ENCODE measurements at regions not wholly inside any gene's neighbourhood (a gene's known extent, or its start where the extent isn't known, plus 50 kb on each side); places are given as distances from the start of the nearest gene placed in this dataset.

DNA sequence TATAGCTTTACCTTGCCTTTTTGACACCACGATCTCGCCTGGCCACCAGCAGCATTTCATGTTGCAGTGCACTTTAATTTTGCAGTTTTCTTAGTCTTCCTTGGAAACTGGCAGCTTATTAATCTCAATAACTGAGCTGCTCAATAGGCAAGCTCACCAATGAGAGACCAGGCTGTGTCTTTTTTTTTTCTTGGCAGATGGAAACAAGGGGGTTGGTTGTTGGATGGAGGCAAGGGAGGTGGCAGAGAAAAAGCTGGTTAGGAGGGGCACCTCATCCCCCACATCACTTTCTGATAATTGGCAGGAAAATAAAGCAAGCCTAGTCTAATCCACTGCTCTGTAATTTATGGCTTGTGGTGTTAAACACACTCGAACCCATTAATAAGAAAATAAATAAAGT lies 324.5 kb upstream of the WWC1 start:
- TF ChIP-seq, protein P1, sequence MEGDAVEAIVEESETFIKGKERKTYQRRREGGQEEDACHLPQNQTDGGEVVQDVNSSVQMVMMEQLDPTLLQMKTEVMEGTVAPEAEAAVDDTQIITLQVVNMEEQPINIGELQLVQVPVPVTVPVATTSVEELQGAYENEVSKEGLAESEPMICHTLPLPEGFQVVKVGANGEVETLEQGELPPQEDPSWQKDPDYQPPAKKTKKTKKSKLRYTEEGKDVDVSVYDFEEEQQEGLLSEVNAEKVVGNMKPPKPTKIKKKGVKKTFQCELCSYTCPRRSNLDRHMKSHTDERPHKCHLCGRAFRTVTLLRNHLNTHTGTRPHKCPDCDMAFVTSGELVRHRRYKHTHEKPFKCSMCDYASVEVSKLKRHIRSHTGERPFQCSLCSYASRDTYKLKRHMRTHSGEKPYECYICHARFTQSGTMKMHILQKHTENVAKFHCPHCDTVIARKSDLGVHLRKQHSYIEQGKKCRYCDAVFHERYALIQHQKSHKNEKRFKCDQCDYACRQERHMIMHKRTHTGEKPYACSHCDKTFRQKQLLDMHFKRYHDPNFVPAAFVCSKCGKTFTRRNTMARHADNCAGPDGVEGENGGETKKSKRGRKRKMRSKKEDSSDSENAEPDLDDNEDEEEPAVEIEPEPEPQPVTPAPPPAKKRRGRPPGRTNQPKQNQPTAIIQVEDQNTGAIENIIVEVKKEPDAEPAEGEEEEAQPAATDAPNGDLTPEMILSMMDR (IDR thresholded peaks at IDR 0.05): no peak
- no peak for TF ChIP-seq ZFX (IDR thresholded peaks at IDR 0.05; ENCODE audit: borderline replicate concordance)
- H3K27ac ChIP-seq: no peak overlapping the region

DNA sequence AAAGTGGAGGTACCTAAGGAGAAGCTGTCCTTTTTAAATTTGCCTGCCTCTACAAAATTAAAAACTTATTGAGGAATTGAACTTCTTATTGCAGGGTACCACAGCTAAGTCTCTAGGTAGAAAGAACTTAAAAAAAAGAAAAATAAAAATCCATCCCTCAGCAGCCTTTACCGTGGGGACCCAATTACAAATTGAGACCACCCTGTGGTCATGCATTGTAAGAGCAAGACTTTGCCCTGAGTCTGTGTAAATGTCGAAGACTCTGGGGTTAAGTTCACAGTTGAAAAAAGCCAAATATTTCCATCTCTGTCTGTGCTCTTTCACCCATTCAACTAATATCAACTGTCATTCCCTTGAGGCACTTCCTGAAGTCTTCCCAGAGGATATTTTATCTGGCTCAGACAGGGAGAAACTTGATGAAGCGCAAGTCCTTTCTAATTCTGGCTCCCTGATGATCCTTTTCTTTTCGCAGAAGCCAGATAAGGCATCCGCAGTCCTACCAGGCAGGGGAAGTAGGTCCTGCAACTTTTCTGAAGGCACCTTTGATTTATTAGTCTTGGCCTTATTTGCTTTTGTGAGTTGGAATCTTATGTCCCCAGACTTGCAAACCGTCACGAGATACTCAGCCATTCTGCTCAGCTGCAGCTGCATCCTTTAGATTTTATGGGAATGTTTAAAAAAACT lies 323.8 kb upstream of the WWC1 start:
- no peak overlapping the region for H3K27ac ChIP-seq
- TF ChIP-seq, protein P1 (IDR thresholded peaks at IDR 0.05): no peak
- TF ChIP-seq ZFX (IDR thresholded peaks at IDR 0.05; ENCODE audit: borderline replicate concordance): no peak

DNA sequence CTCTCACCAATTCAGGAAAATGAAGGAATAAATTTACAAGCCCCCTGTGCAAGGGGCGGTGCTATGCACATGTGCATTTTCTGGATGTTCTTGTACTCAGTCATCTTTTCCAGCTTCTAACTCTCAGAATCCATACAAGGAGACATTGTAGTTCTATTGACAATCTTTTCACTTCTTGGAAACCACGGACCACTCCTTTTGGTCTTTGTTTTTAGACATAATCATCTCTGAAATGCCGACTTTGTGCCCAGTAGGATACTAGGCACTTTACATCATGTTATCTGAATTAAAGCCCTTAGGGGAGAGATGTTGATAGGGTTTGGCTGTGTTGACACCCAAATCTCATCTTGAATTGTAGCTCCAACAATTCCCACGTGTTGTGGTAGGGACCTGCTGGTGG lies 322.6 kb upstream of the WWC1 start:
- TF ChIP-seq ZFX (IDR thresholded peaks at IDR 0.05; ENCODE audit: borderline replicate concordance): no peak
- TF ChIP-seq, protein P1 (IDR thresholded peaks at IDR 0.05): no peak

DNA sequence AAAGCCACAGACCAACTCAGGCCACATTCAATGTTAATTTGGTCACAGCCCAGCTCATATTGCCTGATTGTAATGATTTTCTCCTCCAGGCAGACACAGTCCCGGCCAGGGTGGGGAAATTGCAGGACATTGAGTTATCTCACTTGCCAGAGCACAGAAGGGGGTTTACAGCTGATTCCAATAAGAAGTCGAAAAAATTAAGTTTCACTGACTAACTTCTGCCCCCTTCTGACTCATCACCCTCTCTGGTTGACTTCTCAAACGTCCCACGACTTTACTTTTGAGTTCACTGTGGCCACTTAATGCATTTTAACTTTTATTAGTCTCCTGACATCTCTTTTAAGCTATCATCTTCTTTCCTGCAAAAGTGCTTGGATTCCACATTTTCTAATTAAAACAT lies 321.4 kb upstream of the WWC1 start:
- no peak overlapping the region for H3K27ac ChIP-seq
- TF ChIP-seq ZFX (IDR thresholded peaks at IDR 0.05; ENCODE audit: borderline replicate concordance): no peak
- TF ChIP-seq, protein P1 (IDR thresholded peaks at IDR 0.05): no peak

More for the DNA sequence above, 322.6 kb upstream of the WWC1 start:
- no peak overlapping the region for H3K27ac ChIP-seq

DNA sequence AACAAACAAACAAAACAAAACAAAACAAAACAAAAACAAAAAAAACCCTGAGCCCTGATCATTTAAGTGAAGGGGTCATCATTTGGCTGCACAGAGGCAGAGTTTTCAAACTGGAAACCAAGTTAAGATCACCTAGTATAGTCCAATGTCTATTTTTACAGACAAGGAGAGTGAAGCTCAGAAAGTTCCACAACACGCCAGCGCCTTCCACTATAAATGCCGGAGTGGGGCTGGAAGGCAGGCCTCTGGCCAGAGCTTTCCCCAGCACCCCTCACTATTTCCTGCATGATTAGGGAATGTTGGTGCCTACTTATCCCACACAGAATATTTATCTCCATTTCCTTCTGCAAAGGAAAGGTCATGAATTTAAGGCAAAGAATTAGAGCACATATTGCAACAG lies 319.7 kb upstream of the WWC1 start:
- H3K27ac ChIP-seq: no peak overlapping the region
- no peak for TF ChIP-seq ZFX (IDR thresholded peaks at IDR 0.05; ENCODE audit: borderline replicate concordance)

DNA sequence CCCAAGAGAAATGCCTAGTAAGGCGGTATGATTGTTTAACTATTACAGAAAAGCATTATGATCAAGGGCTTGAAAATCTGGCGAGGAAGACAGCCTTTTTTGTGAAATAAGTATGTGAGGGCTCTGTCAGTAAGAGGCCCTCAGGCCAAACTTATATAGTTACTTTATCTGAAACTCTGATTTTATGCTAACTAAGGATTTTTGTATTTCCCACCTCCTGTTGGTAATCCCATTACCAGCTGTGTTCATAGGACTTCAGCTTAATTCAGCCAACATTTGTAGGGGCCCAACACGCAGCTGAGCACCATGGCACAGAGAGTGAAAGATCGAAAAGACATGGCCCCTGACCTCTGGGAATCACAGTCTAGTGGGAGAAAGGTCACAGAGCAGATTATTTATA lies 318.3 kb upstream of the WWC1 start:
- no peak overlapping the region for H3K27ac ChIP-seq
- TF ChIP-seq ZFX (IDR thresholded peaks at IDR 0.05; ENCODE audit: borderline replicate concordance): no peak
- TF ChIP-seq, protein P1 (IDR thresholded peaks at IDR 0.05): no peak

DNA sequence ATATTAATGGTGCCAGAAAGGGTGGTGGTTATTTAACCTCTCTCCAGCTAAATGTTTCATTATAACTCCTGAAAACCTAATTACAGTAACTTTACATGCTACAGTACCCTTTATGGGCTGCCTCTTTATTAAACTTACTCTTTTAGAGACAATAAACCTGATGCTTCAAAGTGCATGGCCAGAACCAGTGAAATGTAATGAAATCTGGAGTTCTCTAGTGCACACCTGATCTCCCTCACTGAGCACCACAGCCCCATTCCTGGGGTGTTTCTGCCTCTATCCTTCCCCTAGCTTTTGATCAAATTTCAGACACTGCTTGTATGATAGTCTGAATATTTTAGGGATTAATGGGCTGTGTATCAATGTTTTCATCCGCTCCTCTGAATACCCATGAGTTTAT lies 306.5 kb upstream of the WWC1 start:
- no peak overlapping the region for H3K27ac ChIP-seq
- no peak for TF ChIP-seq ZFX (IDR thresholded peaks at IDR 0.05; ENCODE audit: borderline replicate concordance)
- TF ChIP-seq, protein P1 (IDR thresholded peaks at IDR 0.05): no peak

DNA sequence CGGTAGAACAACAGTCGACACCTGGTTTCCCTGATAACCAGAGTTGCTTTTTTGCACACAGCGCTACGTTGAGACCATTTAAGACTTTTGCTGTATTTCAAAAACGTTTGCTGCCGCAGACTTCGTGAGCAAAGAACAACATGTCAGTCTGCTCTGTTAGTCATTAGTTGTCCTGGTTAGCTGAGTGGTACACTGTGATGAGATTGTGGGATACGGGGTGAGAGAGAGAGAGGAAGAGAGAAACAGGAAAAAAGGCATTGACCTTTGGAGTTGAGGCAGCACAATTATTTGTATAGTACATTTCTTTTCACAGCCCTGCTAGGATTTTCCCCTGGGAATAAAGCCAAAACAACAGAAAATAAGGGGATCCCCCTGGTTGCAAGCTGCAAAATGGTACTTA lies 306.1 kb upstream of the WWC1 start:
- no peak for TF ChIP-seq ZFX (IDR thresholded peaks at IDR 0.05; ENCODE audit: borderline replicate concordance)
- TF ChIP-seq, protein P1 (IDR thresholded peaks at IDR 0.05): no peak
- no peak overlapping the region for H3K27ac ChIP-seq
